Mucosa of descending colon (tissue), 3 donors: ENCODE measurements at regions not wholly inside any gene's neighbourhood (a gene's known extent, or its start where the extent isn't known, plus 50 kb on each side); places are given as distances from the start of the nearest gene placed in this dataset.

ENCODE experiments used
- ATAC-seq: fragments of 200-7000 bp; cut with Tn5 transposase; one replicate; pipeline ENCODE4 v1.9.1; 2020; ENCODE audit warnings: mild to moderate bottlenecking, moderate library complexity
- DNase-seq, 3 donors: peaks; one replicate each; pipeline ENCODE4 v3.0.0-alpha.2; 2020
- H3K36me3 ChIP-seq: fragments of 200-600 bp; one replicate; pipeline ENCODE4 v1.8.0; 2021; ENCODE audit warnings: low read depth, mild to moderate bottlenecking
- H3K4me1 ChIP-seq: fragments of 200-600 bp; one replicate; pipeline ENCODE4 v1.8.0; 2021; ENCODE audit warnings: low read depth, mild to moderate bottlenecking
- H3K4me3 ChIP-seq: fragments of 200-600 bp; one replicate; pipeline ENCODE4 v1.8.0; 2021; ENCODE audit warnings: mild to moderate bottlenecking
- H3K9me3 ChIP-seq: fragments of 200-600 bp; one replicate; pipeline ENCODE4 v1.8.0; 2021; ENCODE audit warnings: mild to moderate bottlenecking
- CTCF ChIP-seq: fragments of 200-600 bp; IDR thresholded peaks from one replicate; pipeline ENCODE4 v1.8.0; 2022; ENCODE audit warnings: antibody characterized with exemption, mild to moderate bottlenecking
- intact Hi-C, 2 donors: fragments of 100-400 bp; cut with DNase I in 1 of 2; cut with micrococcal nuclease in 1 of 2; formaldehyde crosslinking; loops; one replicate each; pipeline versions ENCODE4 v1.11.0 to v1.11.1; 2022; cut with DNase I, micrococcal nuclease
- donor health status: DM: no; HTN: no; CAD: no; lungs with moderate emphysema.
- donor health status: DM: no; HTN: no; CAD: no.
- donor health status: DM: no; HTN: yes; CAD: no.

GRCh38 chr2:194232600-194232999 lies 1424.4 kb upstream of the SLC39A10 start:
- no peaks in the 10 kb centered on the region for H3K36me3 ChIP-seq
- no peaks in the 10 kb centered on the region for H3K4me1 ChIP-seq
- no peak for TF ChIP-seq CTCF
- no peaks in the 10 kb centered on the region for H3K9me3 ChIP-seq
- intact Hi-C loops, result no loop called here
- ATAC-seq (no peak), DNase-seq (no peak)
- H3K4me3 ChIP-seq, result no peak overlapping the region

GRCh38 chr2:194223218-194223617 lies 1433.8 kb upstream of the SLC39A10 start:
- H3K9me3 ChIP-seq, result no peaks in the 10 kb centered on the region
- H3K36me3 ChIP-seq, result no peaks in the 10 kb centered on the region
- H3K4me3 ChIP-seq, result no peak overlapping the region
- DNase-seq (no peak), ATAC-seq (no peak)
- H3K4me1 ChIP-seq, result no peaks in the 10 kb centered on the region
- TF ChIP-seq CTCF, result no peak
- intact Hi-C loops, result no loop called here

GRCh38 chr2:194214192-194214591 lies 1442.8 kb upstream of the SLC39A10 start:
- no peaks in the 10 kb centered on the region for H3K4me1 ChIP-seq
- intact Hi-C loops, result no loop called here
- ATAC-seq (no peak), DNase-seq (no peak)
- TF ChIP-seq CTCF, result no peak
- H3K9me3 ChIP-seq, result no peaks in the 10 kb centered on the region
- no peak overlapping the region for H3K4me3 ChIP-seq
- no peaks in the 10 kb centered on the region for H3K36me3 ChIP-seq

GRCh38 chr2:194205568-194206227 lies 1451.3 kb upstream of the SLC39A10 start:
- Histone ChIP-seq H3K4me3 (no peak overlapping the region), H3K36me3 (no peaks in the 10 kb centered on the region), H3K9me3 (no peaks in the 10 kb centered on the region), H3K4me1 (no peaks in the 10 kb centered on the region)
- ATAC-seq (no peak), DNase-seq (no peak)
- intact Hi-C loops, result loop anchor here in 1 of 2 donors (5.0 kb wide), 1 partner anchor 333 kb away; no protein-coding TSS in a partner anchor
- no peak for TF ChIP-seq CTCF

GRCh38 chr2:194203898-194204297 lies 1453.1 kb upstream of the SLC39A10 start:
- ATAC-seq, result no peak
- TF ChIP-seq CTCF, result no peak
- Histone ChIP-seq H3K9me3 (peaks cover 4% of the 10 kb centered on the region), H3K4me1 (no peaks in the 10 kb centered on the region), H3K36me3 (no peaks in the 10 kb centered on the region), H3K4me3 (no peak overlapping the region)
- intact Hi-C loops, result no loop called here
- DNase-seq, result no peak

DNA sequence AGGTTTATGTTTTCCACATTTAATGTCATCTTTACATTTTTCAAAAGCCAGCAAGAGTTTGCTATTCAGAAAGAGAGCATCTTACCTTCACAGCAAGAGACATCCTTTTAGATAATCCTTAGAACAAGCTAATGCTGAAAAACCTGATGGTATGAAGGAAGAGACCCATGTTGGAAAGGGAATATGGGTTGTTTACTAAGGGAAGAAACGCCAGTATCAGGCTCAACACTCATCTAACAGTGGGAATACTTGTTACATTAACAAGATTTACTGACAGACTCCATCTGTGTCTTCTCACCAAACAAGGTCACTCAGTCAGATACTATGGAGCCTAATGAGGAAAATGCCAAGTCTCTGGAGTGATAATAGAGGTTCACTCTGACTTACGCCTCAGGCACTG lies 1474.1 kb upstream of the SLC39A10 start:
- no peak overlapping the region for H3K4me3 ChIP-seq
- intact Hi-C loops, result no loop called here
- no peaks in the 10 kb centered on the region for H3K36me3 ChIP-seq
- no peaks in the 10 kb centered on the region for H3K4me1 ChIP-seq
- no peak for TF ChIP-seq CTCF
- DNase-seq, result no peak
- H3K9me3 ChIP-seq, result no peaks in the 10 kb centered on the region
- ATAC-seq, result no peak
